NCI-H1092 treated with DMSO at 0.1 percent for 48 hours (cell line): ENCODE measurements at regions not wholly inside any gene's neighbourhood (a gene's known extent, or its start where the extent isn't known, plus 50 kb on each side); places are given as distances from the start of the nearest gene placed in this dataset.

Source experiments
- DNase-seq: peaks from one replicate; lab custom pipeline; 2025; lab: John Stamatoyannopoulos, UW

DNA sequence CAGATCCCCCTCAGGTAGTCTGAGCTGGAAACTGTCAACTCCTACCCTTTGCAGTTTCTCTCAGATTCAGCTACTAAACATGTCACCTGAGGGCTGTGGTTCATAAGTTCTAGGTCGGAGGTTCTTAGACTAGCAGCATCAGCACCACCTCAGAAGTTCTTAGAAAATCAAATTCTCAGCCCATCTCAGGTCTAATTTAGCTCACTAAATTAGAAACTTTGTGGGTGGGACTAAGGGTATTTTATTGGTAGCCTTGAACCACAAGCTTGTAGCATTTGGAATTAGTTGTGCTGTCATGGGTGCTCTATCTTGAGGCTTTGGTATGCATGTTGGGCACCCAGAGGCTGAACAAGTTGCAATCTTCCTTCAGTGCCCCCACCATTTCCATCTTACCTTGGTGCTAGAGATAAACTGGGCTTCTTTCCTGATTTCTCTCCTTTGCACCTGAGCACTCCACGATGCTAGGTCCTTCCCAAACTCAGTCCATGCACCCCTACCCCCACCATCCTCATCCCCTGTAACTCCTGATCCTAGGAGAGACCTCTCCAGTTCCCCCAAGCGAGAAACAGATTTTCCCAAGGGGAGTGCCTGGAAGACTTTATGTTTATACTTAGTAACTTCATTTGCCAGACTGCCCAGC lies 54.2 kb downstream of the S1PR1 start:
- DNase-seq: no peak

DNA sequence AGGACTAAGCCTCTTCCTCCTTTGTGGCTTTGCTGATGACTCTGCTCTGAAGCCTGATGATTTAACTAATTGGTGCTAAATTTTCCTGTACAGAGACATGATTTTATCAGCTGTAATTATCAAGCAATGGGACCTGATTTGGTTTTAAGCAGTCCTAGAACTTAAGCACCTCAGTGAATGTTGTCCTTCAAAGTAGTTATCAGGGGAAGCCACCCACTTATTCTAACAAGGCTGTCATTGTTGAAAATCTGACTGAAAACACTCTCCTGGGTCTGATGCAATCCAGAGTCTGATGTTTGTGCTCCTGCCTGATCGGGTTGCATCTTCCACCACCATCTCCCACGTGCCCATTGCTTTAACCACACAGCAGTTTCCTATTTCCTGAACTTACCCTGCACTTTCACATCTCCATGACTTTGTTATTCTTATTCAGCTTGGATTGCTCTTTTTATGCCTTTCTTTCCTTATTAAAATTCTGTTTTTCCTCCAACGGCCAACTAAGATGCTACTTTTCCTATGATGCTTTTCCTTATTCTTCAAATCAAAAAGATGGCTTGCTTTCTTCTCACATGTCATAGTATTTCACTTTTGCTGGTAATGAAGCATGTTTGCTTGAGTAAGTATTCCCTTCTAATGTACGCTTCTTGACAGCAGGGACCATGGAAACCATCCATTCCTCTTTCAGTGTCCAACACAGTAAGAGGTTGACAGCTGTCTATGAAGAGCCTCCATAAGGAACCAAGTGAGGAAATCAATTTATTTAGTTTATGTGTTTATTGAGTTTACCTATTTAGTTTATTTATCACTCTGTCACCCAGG lies 55.0 kb downstream of the S1PR1 start:
- DNase-seq: no peak

DNA sequence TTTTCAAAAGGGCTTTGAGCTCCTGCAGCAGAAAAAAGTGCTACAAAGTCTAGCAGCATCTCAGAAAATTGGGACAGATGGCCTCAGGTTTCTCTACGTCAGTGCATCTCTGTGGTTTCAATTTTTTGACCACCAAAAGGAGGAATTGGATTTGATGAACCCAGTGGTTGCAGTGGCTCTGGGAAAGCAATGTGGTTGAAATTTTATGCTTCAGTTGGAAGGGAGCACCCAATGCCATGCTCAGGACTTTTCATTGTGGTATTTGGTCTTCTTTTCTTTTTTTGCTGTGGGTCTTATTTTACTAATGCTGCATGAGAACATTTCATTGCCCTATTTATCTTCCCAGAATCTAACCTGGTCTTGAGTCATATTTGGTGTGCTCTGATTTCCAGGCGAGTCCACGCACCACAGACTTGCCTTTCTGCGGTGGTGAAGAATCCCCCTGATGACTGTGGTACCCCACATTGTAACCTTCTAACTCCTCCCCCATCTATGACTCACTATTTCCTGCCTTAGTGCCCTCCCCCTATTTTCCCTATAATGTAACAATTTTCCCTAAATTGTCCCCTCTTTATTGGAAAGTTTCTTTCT lies 56.7 kb downstream of the S1PR1 start:
- DNase-seq: no peak

DNA sequence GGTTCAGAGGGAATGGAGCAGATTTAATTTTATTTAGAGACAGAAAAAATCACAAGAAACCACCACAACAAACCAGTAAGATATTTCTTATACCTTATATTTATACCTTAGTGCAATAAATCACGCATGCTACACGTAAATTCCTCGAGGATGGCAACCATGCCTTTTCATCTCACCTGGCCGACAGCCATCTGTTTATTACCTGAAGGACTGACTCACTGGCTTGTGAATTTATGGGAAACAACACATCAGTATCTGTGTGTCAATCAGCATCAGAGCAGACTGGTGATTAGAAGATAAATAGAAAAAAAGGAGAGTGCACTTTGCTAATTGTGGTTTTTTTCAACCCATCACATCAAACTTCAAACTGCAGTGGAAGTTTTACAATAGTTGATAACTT lies 58.4 kb downstream of the S1PR1 start:
- DNase-seq: no peak

DNA sequence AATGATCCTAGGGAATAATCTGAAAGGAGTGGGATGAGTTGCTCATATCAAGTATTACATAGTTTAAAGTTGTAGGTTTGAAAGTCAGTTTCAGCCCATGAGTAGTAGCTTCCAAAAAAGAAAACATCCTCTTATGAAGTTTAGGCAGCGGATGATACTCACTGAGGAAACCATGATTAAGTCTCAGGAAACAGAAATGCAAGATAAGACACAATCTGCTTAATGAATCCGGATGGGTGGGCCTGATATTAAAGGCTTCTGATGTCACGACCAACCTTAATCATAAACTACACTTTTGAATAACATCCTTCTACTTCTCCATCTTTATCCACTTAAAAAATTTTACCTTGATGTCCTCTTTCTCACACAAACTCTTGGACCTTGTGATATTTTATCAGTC lies 61.8 kb downstream of the S1PR1 start:
- no peak for DNase-seq

DNA sequence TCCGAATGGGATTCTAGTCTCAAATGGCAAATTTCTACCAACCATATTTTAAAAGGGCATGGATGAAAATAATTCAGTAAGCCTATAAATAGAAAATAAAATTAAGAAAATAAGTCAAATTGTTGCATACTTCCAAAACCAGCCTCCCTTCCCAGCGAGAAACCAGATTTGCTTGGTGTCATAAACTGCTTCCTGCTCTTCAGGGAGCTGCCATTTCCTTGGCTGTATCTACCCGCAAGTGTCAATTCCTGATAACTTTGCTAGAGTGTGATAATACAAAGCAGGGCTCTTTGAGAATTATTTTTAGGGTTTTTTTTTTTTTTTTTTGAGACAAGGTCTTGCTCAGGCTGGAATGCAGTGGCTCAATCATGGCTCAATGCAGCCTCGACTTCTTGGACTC lies 62.3 kb downstream of the S1PR1 start:
- DNase-seq: no peak

DNA sequence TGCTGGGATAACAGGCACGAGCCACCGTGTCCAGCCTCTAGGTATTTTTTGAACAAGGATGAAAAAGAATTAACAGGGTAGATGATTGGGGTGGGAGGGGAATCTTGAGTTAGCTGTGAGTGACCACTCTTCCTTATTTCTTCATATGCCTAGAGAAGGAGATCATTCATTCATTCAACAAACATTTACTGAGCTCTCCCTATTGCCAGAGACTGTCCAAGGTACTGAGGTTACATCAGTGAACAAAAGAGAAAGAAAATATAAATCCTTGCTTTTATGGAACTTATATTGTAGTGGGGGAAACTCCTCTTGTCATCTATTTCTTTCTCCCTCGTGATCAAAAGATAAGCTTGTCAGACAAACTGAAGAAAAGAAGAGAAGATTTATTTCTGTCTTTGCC lies 62.9 kb downstream of the S1PR1 start:
- no peak for DNase-seq

DNA sequence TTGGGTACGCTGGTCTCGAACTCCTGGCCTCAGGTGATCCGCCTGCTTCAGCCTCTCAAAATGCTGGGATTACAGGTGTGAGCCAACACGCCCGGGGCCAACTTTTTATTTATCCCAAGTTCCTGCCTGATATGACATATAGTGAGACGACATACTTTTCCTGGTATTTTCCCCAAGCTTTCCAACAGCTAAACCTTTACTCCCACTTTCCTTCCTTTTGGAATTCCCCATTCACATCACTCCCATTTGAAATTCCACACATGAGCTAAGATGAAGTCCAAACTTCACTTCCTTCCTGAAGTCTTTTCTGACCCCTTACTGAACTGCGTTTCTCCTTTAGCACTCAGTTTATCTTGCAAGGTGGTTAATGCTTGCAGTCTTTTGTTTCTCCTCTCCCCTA lies 64.1 kb downstream of the S1PR1 start:
- DNase-seq: no peak

DNA sequence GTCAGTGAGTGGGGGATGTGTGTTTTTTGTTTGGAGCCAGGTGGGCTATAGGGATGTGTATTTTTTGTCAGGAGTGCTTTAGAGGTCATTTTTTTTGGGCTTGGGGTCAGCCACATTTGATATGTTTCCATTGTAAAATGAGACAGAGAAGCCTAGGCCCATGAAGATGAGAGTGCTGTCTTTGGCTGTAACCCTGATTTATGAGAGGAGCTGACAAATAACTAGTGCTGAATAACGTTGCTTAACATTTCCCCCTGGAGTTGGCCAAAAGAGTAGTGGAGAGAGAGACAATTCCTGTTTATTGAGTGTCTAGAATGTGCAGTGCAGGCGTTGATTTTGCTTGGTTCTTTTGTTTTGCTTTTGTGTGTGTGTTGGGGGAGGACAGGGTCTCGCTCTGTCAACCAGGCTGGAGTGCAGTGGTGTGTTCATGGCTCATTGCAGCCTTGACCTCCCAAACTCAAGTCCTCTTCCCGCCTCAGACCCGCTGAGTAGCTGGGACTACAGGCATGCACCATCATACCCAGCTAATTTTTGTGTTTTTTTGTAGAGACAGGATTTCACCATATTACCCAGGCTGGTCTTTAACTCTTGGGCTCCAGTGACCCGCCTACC lies 64.7 kb downstream of the S1PR1 start:
- DNase-seq: no peak

DNA sequence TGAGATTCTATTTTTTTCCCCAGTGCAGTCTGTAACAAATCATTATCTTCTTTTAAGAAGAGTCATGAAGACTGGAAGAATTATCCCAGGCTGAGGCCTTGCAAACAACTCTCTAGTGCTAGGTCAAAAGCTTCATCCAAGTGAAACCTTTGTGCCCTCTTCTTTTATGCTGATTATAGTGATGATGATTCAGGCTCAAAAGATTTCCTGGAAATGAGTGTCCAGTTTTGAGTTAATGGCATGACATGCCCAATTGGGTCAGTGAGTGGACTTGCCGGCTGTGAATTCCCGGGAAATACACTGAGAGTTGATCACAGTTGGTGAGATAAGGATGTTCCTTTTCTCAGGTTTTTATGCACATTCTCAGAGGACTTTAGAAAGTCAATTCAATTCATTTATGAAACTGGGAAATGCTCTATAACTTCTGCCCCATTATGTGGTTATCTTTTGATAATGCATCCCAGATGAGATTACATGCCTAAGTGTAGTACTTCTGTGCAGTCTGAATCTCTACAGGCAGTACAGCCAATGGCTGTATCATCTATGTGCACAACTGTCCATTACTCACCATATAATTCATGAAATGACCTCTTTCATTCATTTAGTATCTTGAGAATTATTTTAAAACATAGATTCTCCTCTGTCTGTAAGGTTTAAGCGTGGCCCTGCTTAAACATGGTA lies 66.2 kb downstream of the S1PR1 start:
- DNase-seq: no peak

DNA sequence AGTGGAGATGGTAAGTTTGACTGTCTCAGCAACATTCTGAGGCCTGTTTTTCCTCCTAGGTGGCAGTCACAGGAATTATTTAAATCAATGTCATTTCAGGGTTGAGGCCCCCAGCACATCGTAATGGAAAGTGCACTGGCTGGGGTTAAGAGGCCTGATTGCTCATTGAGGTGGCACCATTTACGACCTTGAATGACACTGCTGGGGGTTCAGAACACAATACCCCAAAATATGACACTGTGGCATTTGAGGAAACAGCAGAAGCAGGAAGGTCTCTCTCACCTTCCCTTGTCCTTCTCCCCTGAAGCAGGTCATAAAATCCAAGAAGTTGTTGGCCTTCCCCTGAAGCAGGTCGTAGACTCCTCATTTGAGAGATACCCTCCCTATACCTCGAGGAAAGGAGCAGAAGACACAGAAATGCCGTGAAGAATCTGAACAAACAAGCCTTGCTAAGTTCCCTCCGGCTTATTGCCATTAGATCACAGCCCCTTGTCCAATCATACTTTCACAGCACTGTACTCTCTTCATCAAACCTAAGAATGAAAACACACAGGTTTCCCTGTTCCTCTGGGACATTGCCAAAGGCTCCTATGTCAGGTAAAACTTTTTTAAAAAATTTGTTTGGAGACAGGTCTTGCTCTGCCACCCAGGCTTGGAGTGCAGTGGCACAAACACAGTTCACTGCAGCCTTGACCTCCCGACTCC lies 71.3 kb downstream of the S1PR1 start:
- no peak for DNase-seq

DNA sequence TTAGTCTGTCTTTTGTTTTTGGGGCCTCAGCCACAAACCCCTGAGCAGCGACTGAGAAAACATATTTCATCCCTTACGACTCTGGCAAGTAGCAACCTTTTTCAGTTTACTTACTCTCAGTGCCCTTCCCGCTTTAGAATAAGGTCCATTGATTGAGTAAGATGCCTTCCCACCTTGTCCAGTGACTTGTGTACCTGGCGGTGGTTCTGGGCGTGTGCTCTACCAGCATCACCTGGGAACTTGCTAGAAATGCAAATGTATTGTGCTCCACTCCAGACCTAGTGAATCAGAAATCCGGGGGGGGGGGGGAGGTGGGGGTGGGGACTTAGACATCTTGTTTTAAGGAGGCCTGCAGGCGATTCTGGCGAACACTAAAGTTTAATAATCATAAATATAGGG lies 72.1 kb downstream of the S1PR1 start:
- no peak for DNase-seq

DNA sequence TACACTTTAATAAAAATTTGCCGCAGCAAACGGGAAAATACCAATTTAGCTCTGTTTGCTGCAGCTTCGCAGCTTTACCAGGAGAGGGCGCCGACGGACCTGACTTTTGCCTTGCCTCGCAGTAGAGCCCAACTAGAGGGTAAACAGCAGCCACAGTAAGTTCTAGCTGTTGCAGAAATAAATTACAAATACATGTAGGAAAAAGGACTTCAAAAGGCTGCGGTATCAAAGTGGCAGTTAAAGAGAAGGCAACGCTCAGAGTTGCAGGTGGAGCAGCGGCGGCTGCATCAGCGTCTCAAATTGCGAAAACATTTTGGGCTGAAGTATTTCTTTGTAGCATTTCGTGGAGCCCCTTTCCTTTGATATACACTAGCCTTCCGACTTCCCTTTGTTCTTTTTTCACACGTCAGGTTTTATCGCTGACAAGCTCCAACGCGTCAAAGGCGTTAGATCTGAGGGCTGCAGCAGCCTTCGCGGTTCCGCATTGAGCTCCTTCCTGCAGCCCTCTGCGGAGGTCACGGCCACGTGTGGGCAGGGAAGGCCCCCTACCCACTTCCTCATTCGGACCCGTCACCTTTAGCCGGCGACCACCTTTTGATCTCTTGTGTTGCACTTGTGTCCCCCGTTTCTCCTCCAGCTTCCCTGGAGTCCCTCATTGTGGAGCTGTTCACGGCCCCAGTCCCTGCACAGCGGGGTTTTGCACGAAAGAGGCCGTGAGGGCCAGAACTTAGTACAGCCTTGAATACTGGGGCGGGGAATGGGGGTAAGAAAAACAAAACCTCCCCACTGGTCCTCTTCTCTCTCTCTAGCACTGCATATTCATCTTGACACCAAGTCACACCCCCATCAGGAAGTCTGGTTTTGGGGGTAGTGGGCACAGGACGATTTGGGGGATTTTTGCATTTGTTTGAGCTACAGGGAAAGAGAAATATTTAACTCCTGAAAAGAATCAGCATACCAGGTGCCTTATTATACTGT lies 72.8 kb downstream of the S1PR1 start:
- DNase-seq: peak; percentile 62

DNA sequence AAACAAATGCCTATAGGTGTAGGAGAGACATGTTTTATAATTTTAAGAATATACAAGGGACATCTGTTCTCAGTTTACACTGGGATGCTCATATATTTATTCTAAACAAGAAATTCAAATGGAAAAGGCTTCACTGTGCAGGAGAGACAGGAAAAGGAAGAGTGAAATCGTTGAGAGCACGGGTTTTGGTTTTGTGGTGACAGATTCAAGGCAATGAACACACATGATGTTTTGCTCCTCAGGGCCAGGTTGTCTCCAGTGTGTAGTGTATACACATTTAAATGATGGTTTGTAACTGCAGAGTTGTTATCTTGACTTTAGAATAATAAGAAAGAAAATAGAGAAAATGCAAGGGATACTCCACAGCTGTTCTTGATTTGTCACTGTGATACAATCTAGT lies 73.7 kb downstream of the S1PR1 start:
- peak; percentile 52 for DNase-seq

DNA sequence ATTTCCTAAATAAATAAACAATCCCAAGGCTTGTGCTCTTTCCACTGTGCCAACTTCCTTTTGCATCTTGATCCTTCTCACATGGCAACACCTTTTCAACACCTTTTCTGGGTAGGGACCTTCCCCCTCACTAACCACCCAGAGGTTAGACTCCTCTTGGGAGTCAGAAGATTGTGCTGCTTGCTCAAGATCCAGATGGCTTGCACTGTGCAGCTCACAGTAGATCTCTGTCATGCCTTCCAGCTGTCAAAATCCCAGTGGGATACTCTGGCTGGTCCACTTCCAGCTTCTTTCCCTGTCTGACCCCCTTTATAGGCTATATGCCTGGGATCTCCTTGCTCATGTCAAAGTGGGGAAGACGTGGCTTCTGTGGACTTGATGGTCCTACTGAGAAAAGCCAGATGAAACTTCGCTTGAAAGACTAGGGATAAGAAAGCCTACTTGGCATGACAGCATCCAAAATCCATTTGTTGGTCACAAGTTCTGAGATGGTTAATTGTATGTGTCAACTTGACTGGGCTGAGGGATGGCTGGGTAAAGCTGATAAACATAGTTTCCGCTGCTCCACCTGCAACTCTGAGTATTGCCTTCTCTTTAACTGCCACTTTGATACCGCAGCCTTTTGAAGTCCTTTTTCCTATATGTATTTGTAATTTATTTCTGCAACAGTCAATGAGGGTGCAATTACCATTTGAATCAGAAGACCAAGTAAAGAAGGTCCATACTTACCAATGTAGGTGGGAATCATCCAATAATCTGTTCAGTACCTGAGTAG lies 74.5 kb downstream of the S1PR1 start:
- no peak for DNase-seq

DNA sequence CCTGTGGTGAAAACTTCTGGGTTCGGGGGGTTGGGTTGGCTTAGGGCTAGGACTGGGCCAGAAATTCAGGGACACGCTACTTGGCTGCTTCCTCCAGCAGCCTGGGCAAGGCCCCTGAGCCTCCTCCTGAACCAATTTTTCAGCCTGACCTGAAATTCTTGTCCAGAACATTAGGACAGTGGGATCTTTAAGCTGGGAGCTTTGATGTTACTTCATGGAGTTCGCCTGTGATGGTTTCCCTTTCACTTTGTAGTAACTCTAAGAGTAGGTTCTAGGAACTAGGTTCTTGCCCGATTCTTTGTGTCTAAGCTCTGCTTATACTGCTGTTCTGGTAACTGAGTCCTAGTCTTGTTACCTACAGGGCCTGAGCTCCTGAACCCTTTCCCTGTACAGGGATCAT lies 75.3 kb downstream of the S1PR1 start:
- no peak for DNase-seq

DNA sequence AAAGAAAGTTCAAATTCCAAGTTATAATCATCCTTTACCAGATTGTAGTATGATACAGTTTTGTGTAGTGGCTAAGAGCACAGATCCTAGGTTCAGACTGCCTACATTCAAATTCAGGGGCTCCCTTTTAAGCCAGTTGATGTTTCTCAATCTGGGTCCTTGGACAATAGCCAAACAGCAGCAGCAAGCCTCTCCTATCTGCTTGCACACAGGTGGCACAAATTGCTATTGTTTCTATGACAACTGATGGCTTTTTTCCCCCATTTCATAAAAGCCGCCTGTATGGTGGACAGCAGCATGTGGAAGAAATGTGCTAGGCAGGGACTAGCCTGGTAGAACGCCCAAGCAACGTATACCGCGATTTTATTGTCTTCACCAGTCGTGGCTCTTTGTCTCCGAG lies 76.5 kb downstream of the S1PR1 start:
- peak; percentile 53 for DNase-seq

DNA sequence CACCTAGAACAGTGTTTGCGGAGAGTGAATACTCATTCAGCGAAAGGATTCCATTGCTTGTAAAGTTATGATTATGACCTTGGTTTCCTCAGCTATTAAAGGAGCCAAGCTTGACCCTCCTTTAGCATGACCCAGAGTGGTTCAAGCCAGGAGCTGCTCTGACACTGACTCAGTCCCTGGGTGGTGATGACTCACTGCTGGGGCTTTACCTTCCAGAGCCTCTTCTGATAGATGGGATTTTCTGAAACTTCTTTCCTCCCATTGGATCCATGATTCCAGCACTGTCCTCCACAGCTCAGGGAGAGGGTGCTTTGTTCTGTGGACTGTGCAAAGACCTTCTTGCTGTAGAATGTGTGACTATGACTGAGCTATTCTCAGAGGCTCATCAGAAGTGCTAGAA lies 77.4 kb downstream of the S1PR1 start:
- peak; percentile 31 for DNase-seq

DNA sequence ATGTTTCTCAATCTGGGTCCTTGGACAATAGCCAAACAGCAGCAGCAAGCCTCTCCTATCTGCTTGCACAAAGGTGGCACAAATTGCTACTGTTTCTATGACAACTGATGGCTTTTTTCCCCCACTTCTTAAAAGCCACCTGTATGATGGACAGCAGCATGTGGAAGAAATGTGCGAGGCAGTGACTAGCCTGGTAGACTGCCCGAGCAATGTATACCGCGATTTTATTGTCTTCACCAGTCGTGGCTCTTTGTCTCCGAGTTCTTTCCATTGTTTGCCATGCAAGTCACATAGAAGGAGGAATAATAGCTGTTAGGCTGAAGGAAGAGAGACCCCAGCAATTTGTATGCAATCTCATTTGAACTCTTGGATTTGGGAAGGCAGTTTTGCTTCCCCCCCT lies 79.4 kb downstream of the S1PR1 start:
- peak; percentile 97 for DNase-seq

DNA sequence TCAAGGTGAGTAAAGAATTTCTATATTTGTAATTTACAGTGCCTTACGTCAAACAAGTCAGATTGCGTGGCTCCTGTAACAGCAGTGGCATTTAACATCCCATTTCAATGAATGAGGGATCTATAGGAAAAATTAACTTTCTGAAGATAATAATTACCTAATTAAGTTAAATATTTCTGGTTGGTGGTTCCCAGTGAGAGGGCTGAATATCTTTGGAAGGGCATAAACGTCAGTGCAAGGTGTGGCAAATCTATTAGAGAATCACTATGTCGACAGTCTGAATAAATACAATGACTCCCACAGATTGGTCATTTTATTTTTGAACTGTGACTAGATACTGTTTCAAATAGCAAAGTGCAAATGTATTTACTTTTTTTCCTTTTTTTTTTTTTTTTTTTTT lies 80.0 kb downstream of the S1PR1 start:
- no peak for DNase-seq
